ENCODE measurements at regions not wholly inside any gene's neighbourhood (a gene's known extent, or its start where the extent isn't known, plus 50 kb on each side); places are given as distances from the start of the nearest gene placed in this dataset.

DNA sequence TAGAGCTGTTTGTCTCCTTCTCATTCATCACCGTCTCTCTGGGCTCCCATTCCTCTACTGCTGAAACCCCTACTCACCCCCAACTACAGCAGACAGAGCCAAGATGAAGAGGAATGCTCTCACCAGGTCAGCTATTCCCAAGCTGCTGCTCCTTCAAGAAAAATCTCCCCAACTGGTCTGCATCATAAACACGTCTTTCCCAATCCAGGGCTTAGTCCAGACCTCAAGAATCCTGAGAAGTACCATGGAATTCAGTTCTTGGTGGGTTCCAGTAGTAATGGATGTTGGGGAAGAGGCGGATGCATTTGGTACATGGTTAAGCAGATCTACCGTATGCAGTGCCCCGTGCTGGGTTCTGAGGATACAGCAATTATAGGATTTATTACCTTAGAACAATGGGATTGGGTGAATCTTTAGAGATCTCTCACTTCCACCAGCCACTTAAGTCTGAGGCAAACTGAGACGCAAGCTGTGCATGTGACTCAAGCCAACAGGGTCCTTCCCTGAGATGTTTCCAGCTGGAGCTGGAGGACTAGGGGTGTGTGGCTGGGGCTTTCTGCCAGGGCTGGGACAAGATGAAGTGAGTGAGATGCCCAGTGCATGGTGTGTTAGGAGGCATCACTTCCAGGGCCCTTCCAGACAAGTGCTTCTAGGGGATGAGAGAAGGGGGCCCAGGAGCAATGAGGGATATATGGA, 232.7 kb upstream of the CDH5 start:
- TF ChIP-seq CTCF (IDR thresholded peaks at IDR 0.05) (no peak), EP300 (IDR thresholded peaks at IDR 0.05) (no peak)
